Naive B cell (primary cell): ENCODE measurements at regions not wholly inside any gene's neighbourhood (a gene's known extent, or its start where the extent isn't known, plus 50 kb on each side); places are given as distances from the start of the nearest gene placed in this dataset.
"Not testable (repeated sequence)": the region's sequence is repeated elsewhere in the genome, so short reads cannot be mapped to it uniquely, and the experiment has no call there.

Experiments used
- ATAC-seq, 2 donors: fragments of 150-1000 bp; cut with Tn5 transposase; 2 replicates each; pipeline ENCODE4 v1.10.0; 2021; ENCODE audit warnings: low read depth in 2 of 2, mild to moderate bottlenecking in 2 of 2, moderate library complexity in 2 of 2
- DNase-seq: peaks from one replicate; pipeline ENCODE4 v3.0.0; 2022
- H3K27ac Mint-ChIP-seq, 6 donors: one replicate each; pipeline ENCODE4 v1.8.0; 2020 to 2022; ENCODE audit warnings: mild to moderate bottlenecking in 6 of 6, mixed read lengths in 6 of 6, moderate library complexity in 5 of 6, inconsistent platforms in 2 of 6
- H3K27me3 Mint-ChIP-seq, 3 donors: one replicate each; pipeline ENCODE4 v1.8.0; 2021 to 2022; ENCODE audit warnings: mixed read lengths in 3 of 3, mild to moderate bottlenecking in 1 of 3
- H3K36me3 Mint-ChIP-seq, 2 donors: one replicate each; pipeline ENCODE4 v1.8.0; 2020 to 2022; ENCODE audit warnings: mixed read lengths in 2 of 2, inconsistent platforms in 1 of 2, mild to moderate bottlenecking in 1 of 2
- H3K4me1 Mint-ChIP-seq, 3 donors: one replicate each; pipeline ENCODE4 v1.8.0; 2020 to 2022; ENCODE audit warnings: mixed read lengths in 3 of 3, inconsistent platforms in 1 of 3, mild to moderate bottlenecking in 1 of 3, moderate library complexity in 1 of 3
- H3K4me3 Mint-ChIP-seq, 8 donors: one replicate each; pipeline ENCODE4 v1.8.0; 2020 to 2022; ENCODE audit warnings: mild to moderate bottlenecking in 8 of 8, mixed read lengths in 8 of 8, moderate library complexity in 8 of 8, inconsistent platforms in 2 of 8
- H3K9me3 Mint-ChIP-seq, 7 donors: one replicate each; pipeline ENCODE4 v1.8.0; 2020 to 2022; ENCODE audit warnings: mixed read lengths in 7 of 7, mild to moderate bottlenecking in 5 of 7, inconsistent platforms in 2 of 7, moderate library complexity in 1 of 7

DNA sequence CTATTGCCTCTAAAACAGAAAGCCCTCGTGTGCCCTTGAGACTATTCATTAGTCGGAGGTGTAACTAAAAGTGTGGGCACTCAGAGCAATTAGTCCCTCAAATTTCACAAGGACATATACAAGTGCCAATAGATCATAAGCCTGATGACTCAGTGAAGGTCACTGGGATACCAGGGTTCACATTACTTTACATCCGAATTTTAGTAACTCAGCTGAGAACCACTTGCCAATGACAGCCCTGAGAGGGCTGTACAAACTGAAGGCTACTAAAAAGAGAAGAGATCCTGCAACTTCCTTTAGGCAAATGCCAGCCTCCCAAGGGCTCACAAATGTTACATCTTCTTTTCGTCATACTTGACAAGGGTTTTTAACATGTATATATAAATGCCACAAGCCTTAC, 369.6 kb downstream of the TENT5A start:
- no peaks in the 10 kb centered on the region for H3K27me3 Mint-ChIP-seq
- DNase-seq (no peak), ATAC-seq (no peak)
- H3K9me3 Mint-ChIP-seq = peaks cover 0 to 5% (median 0%) of the 10 kb centered on the region in 7 donors
- no peak overlapping the region for H3K4me3 Mint-ChIP-seq
- no peaks in the 10 kb centered on the region for H3K4me1 Mint-ChIP-seq
- no peak overlapping the region for H3K27ac Mint-ChIP-seq
- no peaks in the 10 kb centered on the region for H3K36me3 Mint-ChIP-seq

- no peak for ATAC-seq
- H3K4me3 Mint-ChIP-seq = no peak overlapping the region
Observed at GRCh38 chr6:81381382-81381916, 371.0 kb downstream of the TENT5A start.

GRCh38 chr6:81380718-81381338, 371.7 kb downstream of the TENT5A start:
- H3K9me3 Mint-ChIP-seq = peaks cover 0 to 3% (median 0%) of the 10 kb centered on the region in 7 donors
- ATAC-seq = no peak
- no peak overlapping the region for H3K4me3 Mint-ChIP-seq
- no peak overlapping the region for H3K27ac Mint-ChIP-seq
- H3K27me3 Mint-ChIP-seq = no peaks in the 10 kb centered on the region
- H3K4me1 Mint-ChIP-seq = no peaks in the 10 kb centered on the region
- H3K36me3 Mint-ChIP-seq = no peaks in the 10 kb centered on the region
- DNase-seq = no peak

More at GRCh38 chr6:81381382-81381916, 371.0 kb downstream of the TENT5A start:
- Mint-ChIP-seq H3K9me3 (peaks cover 0 to 5% (median 0%) of the 10 kb centered on the region in 7 donors), H3K27me3 (no peaks in the 10 kb centered on the region), H3K36me3 (no peaks in the 10 kb centered on the region), H3K4me1 (no peaks in the 10 kb centered on the region), H3K27ac (no peak overlapping the region)
- no peak for DNase-seq

DNA sequence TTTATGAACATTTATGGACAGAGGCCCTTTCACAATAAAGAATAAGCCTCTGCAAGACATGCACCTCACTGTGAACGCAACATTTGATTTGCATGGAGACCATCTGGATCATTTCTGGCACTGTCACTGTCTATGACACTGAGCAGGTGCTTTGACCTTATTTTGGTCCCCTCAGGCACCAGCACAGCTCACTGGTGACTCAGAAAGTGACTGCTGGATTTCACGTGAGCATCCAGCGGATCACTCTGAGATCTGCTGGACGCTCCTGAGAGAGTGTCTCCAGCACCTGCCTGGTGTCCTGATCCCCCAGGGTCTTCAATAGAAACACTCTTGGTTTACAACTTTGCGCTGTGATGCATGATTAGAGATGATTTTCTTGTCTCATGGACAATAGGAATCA, 375.7 kb downstream of the TENT5A start:
- H3K9me3 Mint-ChIP-seq = peaks cover 0 to 3% (median 0%) of the 10 kb centered on the region in 7 donors
- H3K27me3 Mint-ChIP-seq = no peaks in the 10 kb centered on the region
- DNase-seq (no peak), ATAC-seq (no peak)
- no peaks in the 10 kb centered on the region for H3K4me1 Mint-ChIP-seq
- H3K36me3 Mint-ChIP-seq = no peaks in the 10 kb centered on the region
- no peak overlapping the region for H3K27ac Mint-ChIP-seq
- no peak overlapping the region for H3K4me3 Mint-ChIP-seq

DNA sequence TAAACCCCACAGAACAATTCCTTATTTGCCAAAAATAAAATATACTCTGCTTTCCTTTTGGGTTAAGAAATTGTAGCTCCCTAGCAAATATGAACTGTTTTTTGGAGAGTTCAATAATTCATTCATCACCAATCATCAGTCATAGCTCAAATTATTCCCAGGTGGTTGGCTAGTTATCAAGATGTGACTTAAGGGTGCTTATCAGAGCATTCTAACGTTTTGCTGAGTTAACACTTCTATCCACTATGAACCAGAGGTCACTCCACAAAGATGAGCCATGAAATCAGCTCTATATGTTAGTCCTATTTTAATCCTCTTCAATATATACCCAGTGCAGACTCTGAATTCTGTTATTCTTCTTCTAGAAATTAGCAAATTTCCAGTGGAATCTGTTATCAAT, 379.1 kb downstream of the TENT5A start:
- H3K27ac Mint-ChIP-seq = no peak overlapping the region
- ATAC-seq = no peak
- no peaks in the 10 kb centered on the region for H3K9me3 Mint-ChIP-seq
- no peaks in the 10 kb centered on the region for H3K4me1 Mint-ChIP-seq
- no peak overlapping the region for H3K4me3 Mint-ChIP-seq
- DNase-seq = no peak
- no peaks in the 10 kb centered on the region for H3K36me3 Mint-ChIP-seq
- no peaks in the 10 kb centered on the region for H3K27me3 Mint-ChIP-seq

DNA sequence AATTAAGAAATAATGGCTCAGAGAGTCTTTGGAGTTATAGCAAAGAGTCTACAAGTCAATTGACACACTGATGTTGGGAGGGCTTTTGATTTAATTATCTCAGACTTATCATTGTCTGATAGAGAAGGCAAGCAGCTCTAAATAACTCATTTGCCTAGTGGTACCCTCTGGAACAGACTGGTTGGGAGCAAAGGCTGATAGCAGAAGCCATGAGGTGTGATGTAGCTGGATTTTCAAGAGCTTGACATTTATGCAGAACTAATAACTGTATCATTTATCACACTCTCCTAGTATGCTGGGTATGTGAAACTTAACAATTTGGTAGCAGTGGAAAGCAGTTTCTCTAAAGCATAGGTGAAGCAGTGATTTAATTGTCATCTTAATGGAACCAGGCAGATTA, 380.6 kb downstream of the TENT5A start:
- no peaks in the 10 kb centered on the region for H3K4me1 Mint-ChIP-seq
- DNase-seq (no peak), ATAC-seq (no peak)
- no peaks in the 10 kb centered on the region for H3K27me3 Mint-ChIP-seq
- peaks cover 0 to 2% (median 0%) of the 10 kb centered on the region in 7 donors for H3K9me3 Mint-ChIP-seq
- no peak overlapping the region for H3K27ac Mint-ChIP-seq
- no peak overlapping the region for H3K4me3 Mint-ChIP-seq
- H3K36me3 Mint-ChIP-seq = no peaks in the 10 kb centered on the region

GRCh38 chr6:81366972-81367371, 385.5 kb downstream of the TENT5A start:
- peaks cover 0 to 9% (median 1%) of the 10 kb centered on the region in 7 donors for H3K9me3 Mint-ChIP-seq
- DNase-seq = no peak
- no peaks in the 10 kb centered on the region for H3K36me3 Mint-ChIP-seq
- H3K27me3 Mint-ChIP-seq = no peaks in the 10 kb centered on the region
- H3K27ac Mint-ChIP-seq = no peak overlapping the region
- H3K4me3 Mint-ChIP-seq = no peak overlapping the region
- no peak for ATAC-seq
- H3K4me1 Mint-ChIP-seq = no peaks in the 10 kb centered on the region

DNA sequence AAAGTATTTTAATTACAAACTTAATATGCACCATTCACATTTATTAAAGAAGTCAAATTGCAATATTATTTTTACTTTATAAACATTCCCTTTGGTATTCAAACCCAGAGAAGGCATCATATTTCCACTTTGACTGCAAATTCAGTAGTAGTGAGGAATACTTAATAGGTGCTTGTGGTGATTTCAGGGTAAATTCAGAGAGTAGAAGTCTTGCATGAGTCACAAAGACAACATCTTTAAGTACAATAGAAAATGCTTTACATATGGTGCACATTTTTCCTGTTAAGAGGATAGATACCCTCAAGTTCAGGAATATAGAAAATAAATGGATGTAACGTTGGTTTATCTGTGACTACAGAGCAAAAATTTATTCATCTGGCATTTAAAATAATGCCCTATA, 390.2 kb downstream of the TENT5A start:
- no peak for DNase-seq
- Mint-ChIP-seq H3K27ac (no peak overlapping the region), H3K27me3 (no peaks in the 10 kb centered on the region), H3K9me3 (peaks cover 0 to 9% (median 1%) of the 10 kb centered on the region in 7 donors), H3K4me1 (no peaks in the 10 kb centered on the region), H3K4me3 (no peak overlapping the region), H3K36me3 (no peaks in the 10 kb centered on the region)
- ATAC-seq = no peak

- no peak for DNase-seq
- H3K27me3 Mint-ChIP-seq = no peaks in the 10 kb centered on the region
- no peaks in the 10 kb centered on the region for H3K36me3 Mint-ChIP-seq
Observed at GRCh38 chr6:81353262-81353661, 399.2 kb downstream of the TENT5A start.

GRCh38 chr6:81344026-81344425, 408.5 kb downstream of the TENT5A start:
- not testable (repeated sequence) for DNase-seq, H3K4me3 Mint-ChIP-seq, H3K27ac Mint-ChIP-seq, ATAC-seq, H3K4me1 Mint-ChIP-seq, H3K27me3 Mint-ChIP-seq, H3K36me3 Mint-ChIP-seq
- peaks cover 0 to 16% (median 10%) of the 10 kb centered on the region in 7 donors for H3K9me3 Mint-ChIP-seq

More at GRCh38 chr6:81353262-81353661, 399.2 kb downstream of the TENT5A start:
- no peak overlapping the region for H3K27ac Mint-ChIP-seq
- no peak for ATAC-seq
- H3K4me3 Mint-ChIP-seq = no peak overlapping the region
- no peaks in the 10 kb centered on the region for H3K4me1 Mint-ChIP-seq
- H3K9me3 Mint-ChIP-seq = peaks cover 0 to 22% (median 2%) of the 10 kb centered on the region in 7 donors

DNA sequence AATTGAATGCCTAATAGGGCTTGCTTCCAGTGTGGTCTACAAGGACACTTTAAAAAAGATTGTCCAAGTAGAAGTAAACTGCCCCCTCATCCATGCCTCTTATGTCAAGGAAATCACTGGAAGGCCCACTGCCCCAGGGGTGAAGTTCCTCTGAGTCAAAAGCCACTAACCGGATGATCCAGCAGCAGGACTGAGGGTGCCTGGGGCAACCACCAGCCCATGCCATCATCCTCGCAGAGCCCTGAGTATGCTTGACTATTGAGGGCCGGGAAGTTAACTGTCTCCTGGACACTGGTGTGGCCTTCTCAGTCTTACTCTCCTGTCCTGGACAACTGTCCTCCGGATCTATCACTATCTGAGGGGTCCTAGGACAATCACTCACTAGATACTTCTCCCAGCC, 411.5 kb downstream of the TENT5A start:
- Mint-ChIP-seq H3K4me1 (peaks cover 0 to 4% (median 0%) of the 10 kb centered on the region in 3 donors), H3K36me3 (no peaks in the 10 kb centered on the region), H3K9me3 (peaks cover 4 to 19% (median 16%) of the 10 kb centered on the region in 7 donors), H3K27me3 (no peaks in the 10 kb centered on the region), H3K27ac (no peak overlapping the region), H3K4me3 (no peak overlapping the region)
- DNase-seq (no peak), ATAC-seq (no peak)

- Mint-ChIP-seq H3K4me3 (no peak overlapping the region), H3K4me1 (no peaks in the 10 kb centered on the region), H3K9me3 (peaks cover 0 to 7% (median 2%) of the 10 kb centered on the region in 7 donors), H3K36me3 (no peaks in the 10 kb centered on the region), H3K27me3 (no peaks in the 10 kb centered on the region), H3K27ac (no peak overlapping the region)
- no peak for DNase-seq
- ATAC-seq = no peak
Observed at GRCh38 chr6:81331526-81331925, 421.0 kb downstream of the TENT5A start.

- ATAC-seq (no peak), DNase-seq (no peak)
- peaks cover 0 to 4% (median 0%) of the 10 kb centered on the region in 7 donors for H3K9me3 Mint-ChIP-seq
- H3K27ac Mint-ChIP-seq = no peak overlapping the region
- H3K4me1 Mint-ChIP-seq = no peaks in the 10 kb centered on the region
- no peaks in the 10 kb centered on the region for H3K27me3 Mint-ChIP-seq
- no peaks in the 10 kb centered on the region for H3K36me3 Mint-ChIP-seq
- H3K4me3 Mint-ChIP-seq = no peak overlapping the region
Observed at GRCh38 chr6:81328700-81329099, 423.8 kb downstream of the TENT5A start.

DNA sequence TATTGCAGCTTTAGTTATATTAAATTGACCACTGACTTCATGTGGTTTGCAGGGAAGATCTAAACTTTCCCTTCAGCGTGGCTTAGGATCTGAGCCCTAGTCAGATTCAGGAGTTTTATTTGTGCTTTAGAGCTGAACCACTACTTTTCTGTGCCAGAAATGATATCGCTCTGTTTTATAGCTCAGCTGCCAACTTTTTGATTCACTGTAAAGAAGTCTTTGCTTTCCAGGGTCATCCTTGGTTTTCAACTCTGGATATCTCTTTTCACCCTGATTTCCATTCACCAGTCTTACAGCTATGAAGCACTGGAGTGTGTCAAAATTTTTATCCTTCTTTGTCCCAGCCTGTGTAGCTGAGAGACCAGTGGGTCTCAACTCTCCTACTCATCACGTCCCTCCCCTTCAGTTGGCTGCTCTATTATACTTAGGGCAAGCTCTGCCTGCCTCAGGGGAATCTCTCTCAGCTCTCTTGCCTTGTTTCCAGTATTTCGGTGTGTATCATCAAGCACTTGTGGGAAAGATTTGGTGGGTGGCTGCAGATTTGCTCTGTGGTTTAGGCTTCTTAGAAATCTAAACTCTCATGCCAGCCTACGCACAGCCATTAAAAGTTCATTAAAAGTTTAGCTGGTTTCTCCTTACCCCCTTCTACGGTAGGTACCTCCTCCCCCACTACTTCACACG, 425.5 kb downstream of the TENT5A start:
- Mint-ChIP-seq H3K36me3 (no peaks in the 10 kb centered on the region), H3K4me3 (no peak overlapping the region), H3K9me3 (peaks cover 0 to 4% (median 0%) of the 10 kb centered on the region in 7 donors), H3K27ac (no peak overlapping the region), H3K27me3 (no peaks in the 10 kb centered on the region), H3K4me1 (no peaks in the 10 kb centered on the region)
- ATAC-seq = no peak
- DNase-seq = no peak
